ENCODE measurements at regions not wholly inside any gene's neighbourhood (a gene's known extent, or its start where the extent isn't known, plus 50 kb on each side); places are given as distances from the start of the nearest gene placed in this dataset.
A peak's percentile ranks its signal among the peaks of the same experiment; 100 is the strongest.

DNA sequence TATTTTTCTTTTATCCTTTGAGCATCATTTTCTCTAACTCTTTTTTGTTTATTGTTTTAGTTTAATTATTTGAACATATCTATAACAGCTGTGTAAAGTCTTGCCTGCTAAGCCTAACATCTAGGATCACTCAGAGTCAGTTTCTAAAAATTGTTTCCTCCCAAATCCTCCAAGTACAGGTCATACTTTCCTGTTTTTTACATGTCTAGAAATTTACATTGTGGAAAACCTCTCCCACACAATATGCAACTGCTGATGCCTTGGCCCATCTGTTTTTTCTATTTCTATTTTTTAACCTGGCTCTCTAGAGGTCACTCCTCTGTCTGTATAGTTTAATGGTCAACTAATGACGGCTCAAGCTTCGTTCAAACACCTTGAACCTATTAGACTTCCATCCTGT lies 261.0 kb downstream of the HRH4 start:
- TF ChIP-seq, protein P1, sequence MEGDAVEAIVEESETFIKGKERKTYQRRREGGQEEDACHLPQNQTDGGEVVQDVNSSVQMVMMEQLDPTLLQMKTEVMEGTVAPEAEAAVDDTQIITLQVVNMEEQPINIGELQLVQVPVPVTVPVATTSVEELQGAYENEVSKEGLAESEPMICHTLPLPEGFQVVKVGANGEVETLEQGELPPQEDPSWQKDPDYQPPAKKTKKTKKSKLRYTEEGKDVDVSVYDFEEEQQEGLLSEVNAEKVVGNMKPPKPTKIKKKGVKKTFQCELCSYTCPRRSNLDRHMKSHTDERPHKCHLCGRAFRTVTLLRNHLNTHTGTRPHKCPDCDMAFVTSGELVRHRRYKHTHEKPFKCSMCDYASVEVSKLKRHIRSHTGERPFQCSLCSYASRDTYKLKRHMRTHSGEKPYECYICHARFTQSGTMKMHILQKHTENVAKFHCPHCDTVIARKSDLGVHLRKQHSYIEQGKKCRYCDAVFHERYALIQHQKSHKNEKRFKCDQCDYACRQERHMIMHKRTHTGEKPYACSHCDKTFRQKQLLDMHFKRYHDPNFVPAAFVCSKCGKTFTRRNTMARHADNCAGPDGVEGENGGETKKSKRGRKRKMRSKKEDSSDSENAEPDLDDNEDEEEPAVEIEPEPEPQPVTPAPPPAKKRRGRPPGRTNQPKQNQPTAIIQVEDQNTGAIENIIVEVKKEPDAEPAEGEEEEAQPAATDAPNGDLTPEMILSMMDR (IDR thresholded peaks at IDR 0.05), result no peak
- no peak for TF ChIP-seq POLR2A (IDR thresholded peaks at IDR 0.05)
- peaks cover 0 to under 1% of the 10 kb centered on the region in 2 donors for H3K4me1 ChIP-seq (replicated peaks in 1 of 2)
- DNase-seq, result no peak
- H3K9me3 ChIP-seq (replicated peaks in 1 of 3), result no peaks in the 10 kb centered on the region
- no peak overlapping the region for H3K4me3 ChIP-seq
- H3K27me3 ChIP-seq, result peaks cover 17% of the 10 kb centered on the region
- WGBS, 4 donors, result 61 to 82% (median 66%) methylated on average over 2 of the region's 2 CpGs
- no peak overlapping the region for H3K27ac ChIP-seq
- intact Hi-C loops (cut with DNase I), result loop anchor here in 1 of 2 donors (10.0 kb wide), 1 partner anchor 127 kb away; no protein-coding TSS in a partner anchor
- H3K36me3 ChIP-seq (replicated peaks in 1 of 2), result no peaks in the 10 kb centered on the region

DNA sequence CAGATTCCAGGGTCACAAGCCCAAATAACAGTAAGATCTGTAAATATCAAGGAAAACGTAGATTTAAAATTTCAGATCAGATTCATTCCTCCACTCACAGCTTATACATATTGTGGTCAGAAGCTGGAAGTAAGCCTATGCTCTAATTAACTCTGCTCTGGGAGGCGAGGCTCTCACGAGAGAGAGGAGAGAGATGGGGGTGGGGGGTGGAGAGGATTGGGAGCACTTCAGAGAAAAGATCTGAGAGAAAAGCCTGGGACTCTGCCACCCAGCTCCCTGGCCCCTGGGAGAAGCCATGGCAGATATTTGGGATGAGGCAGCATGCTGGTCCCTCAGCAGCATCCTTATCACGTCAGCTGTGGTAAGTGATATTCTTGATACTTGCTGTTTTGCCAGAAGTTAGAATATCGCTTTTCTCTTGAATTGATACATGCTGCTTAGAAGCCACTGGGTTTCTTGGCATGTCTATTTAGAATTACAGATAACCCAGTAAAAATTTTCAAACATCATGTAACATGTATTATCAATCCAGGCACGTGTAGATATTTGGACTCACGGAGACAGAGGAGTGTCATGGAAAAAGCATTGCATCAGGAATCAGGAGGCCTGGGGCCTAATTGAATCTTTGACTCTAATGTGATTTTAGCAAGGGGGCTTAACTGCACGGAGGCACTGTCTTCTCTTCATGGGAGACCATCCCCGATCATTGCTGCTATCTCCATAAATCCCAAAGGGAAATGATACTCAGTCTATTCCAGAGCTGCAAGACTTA lies 265.4 kb downstream of the HRH4 start:
- no peak for DNase-seq
- Histone ChIP-seq H3K27me3 (peaks cover 22% of the 10 kb centered on the region), H3K4me3 (no peak overlapping the region), H3K27ac (no peak overlapping the region), H3K4me1 (replicated peaks in 1 of 2) (peaks cover 0 to 3% of the 10 kb centered on the region in 2 donors), H3K36me3 (replicated peaks in 1 of 2) (no peaks in the 10 kb centered on the region), H3K9me3 (replicated peaks in 1 of 3) (no peaks in the 10 kb centered on the region)
- TF ChIP-seq POLR2A (IDR thresholded peaks at IDR 0.05), result no peak
- TF ChIP-seq, protein P1 (IDR thresholded peaks at IDR 0.05), result no peak
- 62 to 76% (median 69%) methylated on average over 9 of the region's 9 CpGs for WGBS, 4 donors
- intact Hi-C loops (cut with DNase I), result loop anchor here (2.0 to 10.0 kb wide), 3 partner anchors 123 to 239 kb away; no protein-coding TSS in a partner anchor

DNA sequence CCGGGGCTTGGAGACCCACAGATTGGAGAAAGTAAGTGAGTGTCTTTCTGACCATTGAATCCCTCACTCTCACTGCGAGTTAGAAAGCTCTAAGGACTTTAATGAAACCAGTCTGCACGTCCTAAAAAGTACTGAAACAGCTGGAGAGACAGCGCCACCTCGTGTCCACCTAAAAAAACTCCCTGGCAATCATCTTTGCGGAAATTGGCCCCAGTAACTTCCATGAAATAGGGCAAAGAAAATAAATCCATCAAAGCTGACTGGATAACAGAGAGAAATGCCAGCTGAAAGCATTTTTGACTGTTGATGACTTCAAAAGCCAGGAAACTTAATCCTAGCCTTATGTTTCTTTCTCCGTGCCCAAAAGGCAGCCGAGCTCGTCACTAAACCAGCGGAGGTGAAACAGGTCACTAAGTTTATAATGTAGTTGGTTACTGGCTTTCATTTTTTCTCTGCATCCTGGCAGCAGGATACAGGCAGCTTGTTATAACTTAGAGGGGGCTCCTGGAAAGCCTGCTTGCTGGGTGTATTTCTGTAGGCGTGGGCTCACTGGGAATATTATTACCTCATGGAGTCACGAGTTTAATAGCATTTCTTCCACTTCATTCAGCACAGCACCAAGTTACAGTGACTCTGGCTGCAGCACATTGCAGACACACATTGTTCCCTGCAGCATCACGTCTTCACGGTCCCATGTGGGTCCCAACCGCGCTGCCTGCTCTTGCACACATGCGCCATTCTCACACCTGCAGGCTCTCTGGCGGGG lies 266.5 kb downstream of the HRH4 start:
- DNase-seq, result peak; percentile 50 to 79 (median 64)
- H3K4me3 ChIP-seq, result no peak overlapping the region
- TF ChIP-seq, protein P1 (IDR thresholded peaks at IDR 0.05), result peak; percentile 72 to 87 (median 79)
- no peak for TF ChIP-seq POLR2A (IDR thresholded peaks at IDR 0.05)
- no peaks in the 10 kb centered on the region for H3K9me3 ChIP-seq (replicated peaks in 1 of 3)
- no peak overlapping the region for H3K27ac ChIP-seq
- 47 to 51% (median 49%) methylated on average over 18 of the region's 18 CpGs for WGBS, 4 donors
- H3K4me1 ChIP-seq (replicated peaks in 1 of 2), result peaks cover 0 to 3% of the 10 kb centered on the region in 2 donors
- H3K36me3 ChIP-seq (replicated peaks in 1 of 2), result no peaks in the 10 kb centered on the region
- intact Hi-C loops (cut with DNase I), result loop anchor here (2.0 to 10.0 kb wide), 3 partner anchors 124 to 240 kb away; no protein-coding TSS in a partner anchor
- H3K27me3 ChIP-seq, result peaks cover 22% of the 10 kb centered on the region

DNA sequence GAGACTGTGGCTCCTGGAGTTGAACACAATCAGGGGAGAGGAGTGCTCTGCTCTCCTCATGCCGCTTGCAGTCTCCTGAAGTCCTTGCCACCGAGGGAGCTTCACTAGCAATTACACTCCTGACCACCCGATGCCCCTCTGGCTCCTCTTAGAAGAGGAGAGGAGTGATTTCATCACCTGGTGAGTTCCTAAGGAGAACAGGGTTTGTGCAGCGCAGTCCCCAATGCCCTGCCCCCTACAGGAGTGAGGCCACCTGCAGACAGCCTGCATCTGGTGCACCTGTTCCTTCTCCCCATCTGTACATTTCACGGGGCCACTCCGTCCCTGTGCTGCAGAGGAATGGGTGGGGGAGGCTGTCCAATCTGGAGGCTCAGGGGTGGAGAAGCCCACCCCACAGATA lies 267.2 kb downstream of the HRH4 start:
- no peaks in the 10 kb centered on the region for H3K36me3 ChIP-seq (replicated peaks in 1 of 2)
- TF ChIP-seq POLR2A (IDR thresholded peaks at IDR 0.05), result no peak
- WGBS, 4 donors, result 53 to 68% (median 61%) methylated on average over 5 to 6 of the region's 6 CpGs
- H3K27me3 ChIP-seq, result peaks cover 17% of the 10 kb centered on the region
- H3K9me3 ChIP-seq (replicated peaks in 1 of 3), result no peaks in the 10 kb centered on the region
- no peak overlapping the region for H3K27ac ChIP-seq
- DNase-seq, result no peak
- intact Hi-C loops (cut with DNase I), result loop anchor here (2.0 to 10.0 kb wide), 3 partner anchors 125 to 240 kb away; no protein-coding TSS in a partner anchor
- peaks cover 0 to 3% of the 10 kb centered on the region in 2 donors for H3K4me1 ChIP-seq (replicated peaks in 1 of 2)
- no peak overlapping the region for H3K4me3 ChIP-seq

Measured in adrenal gland (tissue), 9 donors.